CD14-positive monocyte (primary cell): ENCODE measurements at regions not wholly inside any gene's neighbourhood (a gene's known extent, or its start where the extent isn't known, plus 50 kb on each side); places are given as distances from the start of the nearest gene placed in this dataset.

Experiments
- DNase-seq, 3 donors: peaks; one replicate each; pipeline ENCODE4 v3.0.0-alpha.2; 2011 to 2022
- H2AFZ ChIP-seq: 2 replicates; pipeline ENCODE4 v1.6.0; 2012; ENCODE audit warnings: mild to moderate bottlenecking, low read depth, low read length, inconsistent platforms; ENCODE audit not compliant: insufficient read depth, poor library complexity, severe bottlenecking
- H3K27ac ChIP-seq, 2 donors: 1 replicate in 1 of 2; 2 replicates in 1 of 2; pipeline ENCODE4 v1.5.1; 2012 to 2013; ENCODE audit warnings: low read length in 2 of 2, control low read depth in 1 of 2, inconsistent platforms in 1 of 2, low read depth in 1 of 2, mild to moderate bottlenecking in 1 of 2
- H3K27me3 ChIP-seq, 2 donors: one replicate each; pipeline versions ENCODE4 v1.6.0 to v1.6.1; 2011 to 2013; ENCODE audit warnings: low read length in 2 of 2; ENCODE audit not compliant: control insufficient read depth in 2 of 2, insufficient read depth in 2 of 2
- H3K36me3 ChIP-seq, 2 donors: replicated peaks in 1 of 2; 1 replicate in 1 of 2; 2 replicates in 1 of 2; pipeline versions ENCODE4 v1.5.1 to v1.6.1; 2012 to 2013; ENCODE audit warnings: low read length in 2 of 2, control low read depth in 1 of 2, inconsistent platforms in 1 of 2, mild to moderate bottlenecking in 1 of 2; ENCODE audit not compliant: insufficient read depth in 2 of 2, control insufficient read depth in 1 of 2
- H3K4me1 ChIP-seq, 2 donors: 1 replicate in 1 of 2; 2 replicates in 1 of 2; pipeline versions ENCODE4 v1.5.1 to v1.6.1; 2012 to 2013; ENCODE audit warnings: low read length in 2 of 2, control low read depth in 1 of 2, inconsistent platforms in 1 of 2, mild to moderate bottlenecking in 1 of 2, moderate library complexity in 1 of 2; ENCODE audit not compliant: insufficient read depth in 2 of 2, control insufficient read depth in 1 of 2
- H3K4me2 ChIP-seq: replicated peaks from 2 replicates; pipeline ENCODE3; 2012; ENCODE audit warnings: low read length, moderate library complexity, mild to moderate bottlenecking; ENCODE audit not compliant: poor library complexity, severe bottlenecking; ENCODE audit errors: extremely low read depth
- H3K4me3 ChIP-seq, 3 experiments: fragments of 200-600 bp in 1 of 3; sonication (generic) in 1 of 3; replicated peaks in 1 of 3; 1 replicate in 2 of 3; 2 replicates in 1 of 3; pipeline ENCODE4 v1.5.1; 2011 to 2013; ENCODE audit warnings: low read length in 3 of 3, mild to moderate bottlenecking in 3 of 3, control low read depth in 2 of 3, low read depth in 2 of 3, inconsistent platforms in 1 of 3, moderate library complexity in 1 of 3
- H3K79me2 ChIP-seq: 2 replicates; pipeline ENCODE4 v1.6.0; 2012; ENCODE audit warnings: mild to moderate bottlenecking, control low read depth, inconsistent platforms, low read length, moderate library complexity; ENCODE audit not compliant: insufficient read depth
- H3K9ac ChIP-seq: 2 replicates; pipeline ENCODE4 v1.6.0; 2017; ENCODE audit warnings: low read length, mild to moderate bottlenecking; ENCODE audit not compliant: insufficient read depth, poor library complexity, severe bottlenecking
- H3K9me3 ChIP-seq, 2 donors: replicated peaks in 1 of 2; 1 replicate in 1 of 2; 2 replicates in 1 of 2; pipeline versions ENCODE4 v1.5.1 to v1.6.1; 2012 to 2013; ENCODE audit warnings: low read length in 2 of 2, control low read depth in 1 of 2; ENCODE audit not compliant: control insufficient read depth in 1 of 2, insufficient read depth in 1 of 2
- H4K20me1 ChIP-seq: 2 replicates; pipeline ENCODE4 v1.6.0; 2012; ENCODE audit warnings: mild to moderate bottlenecking, low read length, control low read depth, moderate library complexity; ENCODE audit not compliant: insufficient read depth
- H3K27ac Mint-ChIP-seq, 7 donors: one replicate each; pipeline ENCODE4 v1.8.0; 2020; ENCODE audit warnings: mild to moderate bottlenecking in 7 of 7, mixed read lengths in 7 of 7, moderate library complexity in 6 of 7, inconsistent platforms in 2 of 7
- H3K27me3 Mint-ChIP-seq, 3 donors: one replicate each; pipeline ENCODE4 v1.8.0; 2021 to 2022; ENCODE audit warnings: low read depth in 3 of 3, mild to moderate bottlenecking in 3 of 3, mixed read lengths in 3 of 3, moderate library complexity in 3 of 3, inconsistent platforms in 1 of 3
- H3K36me3 Mint-ChIP-seq, 2 donors: one replicate each; pipeline ENCODE4 v1.8.0; 2020; ENCODE audit warnings: mixed read lengths in 2 of 2, inconsistent platforms in 1 of 2, mild to moderate bottlenecking in 1 of 2
- H3K4me1 Mint-ChIP-seq: one replicate; pipeline ENCODE4 v1.8.0; 2020; ENCODE audit warnings: mild to moderate bottlenecking, mixed read lengths
- H3K4me3 Mint-ChIP-seq, 2 donors: one replicate each; pipeline ENCODE4 v1.8.0; 2020; ENCODE audit warnings: mild to moderate bottlenecking in 2 of 2, mixed read lengths in 2 of 2, moderate library complexity in 1 of 2
- H3K9me3 Mint-ChIP-seq, 7 donors: one replicate each; pipeline ENCODE4 v1.8.0; 2020 to 2022; ENCODE audit warnings: mixed read lengths in 7 of 7, mild to moderate bottlenecking in 6 of 7, moderate library complexity in 6 of 7, inconsistent platforms in 2 of 7
- WGBS: methylation state at CpG from one replicate; pipeline ENCODE4 v1.1.5; 2013; ENCODE audit warnings: missing lambda C conversion rate; ENCODE audit not compliant: insufficient coverage; 5-methylcytosine and 5-hydroxymethylcytosine counted together
- intact Hi-C, 2 donors: fragments of 100-400 bp; cut with micrococcal nuclease; formaldehyde crosslinking; loops; one replicate each; pipeline versions ENCODE4 v1.15.0 to v1.15.1; 2023
- TF ChIP-seq, protein P1 (sequence below): fragments of 200-600 bp; IDR thresholded peaks from one replicate; pipeline ENCODE4 v1.8.0; 2022; ENCODE audit warnings: antibody characterized with exemption, mild to moderate bottlenecking

DNA sequence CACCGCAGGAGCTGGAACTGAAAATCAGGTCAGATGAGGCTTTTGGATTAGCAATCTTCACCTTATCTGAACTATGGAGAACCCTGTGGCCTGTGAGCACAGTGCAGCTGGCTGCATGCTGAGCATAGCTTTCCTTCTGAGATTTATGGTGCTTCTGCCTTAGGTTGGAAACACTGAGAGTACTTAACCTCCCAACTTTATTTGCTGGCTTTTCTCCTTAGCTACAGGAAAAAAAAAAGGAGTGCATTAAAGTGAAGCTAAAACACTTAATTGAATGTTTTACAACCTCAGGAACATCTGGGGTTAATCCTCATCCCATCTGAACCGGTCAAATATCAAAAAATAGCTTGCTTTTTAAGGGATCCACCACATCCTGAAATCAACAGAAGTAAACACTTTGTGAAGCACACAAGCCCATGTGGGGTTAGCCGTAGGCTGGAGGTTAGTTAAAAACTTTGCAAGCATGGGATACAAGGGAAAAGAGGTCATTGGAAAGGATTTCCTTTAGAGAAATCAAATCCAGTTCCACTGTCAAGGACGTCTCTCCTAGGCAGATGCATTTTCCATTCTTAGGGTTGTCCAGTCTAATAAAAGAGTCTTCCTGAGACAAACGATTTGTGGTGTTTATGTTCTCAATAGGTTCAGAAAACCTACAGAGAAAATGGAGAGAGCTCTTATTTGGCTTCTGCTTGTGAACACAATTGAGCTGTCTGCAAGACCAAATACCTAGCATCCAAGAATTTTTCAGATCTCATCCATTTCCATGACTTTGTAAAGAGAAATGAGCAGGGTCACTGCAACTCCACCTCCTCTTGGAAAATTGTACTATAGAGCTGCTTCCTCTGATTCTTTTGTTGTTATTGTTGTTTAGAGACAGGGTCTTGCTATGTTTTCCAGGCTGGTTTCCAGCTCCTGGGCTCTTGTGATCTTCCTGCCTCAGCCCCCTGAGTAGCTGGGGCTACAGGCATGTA lies 470.4 kb upstream of the IGFBP3 start:
- no peak for DNase-seq
- Histone ChIP-seq H3K4me2 (no peak overlapping the region), H3K79me2 (no peaks in the 10 kb centered on the region), H3K9me3 (peaks cover 7 to 12% of the 10 kb centered on the region in 2 donors), H3K4me1 (no peaks in the 10 kb centered on the region), H3K9ac (no peak overlapping the region), H3K4me3 (no peak overlapping the region), H2AFZ (no peak overlapping the region), H4K20me1 (no peaks in the 10 kb centered on the region), H3K27ac (no peak overlapping the region), H3K36me3 (no peaks in the 10 kb centered on the region), H3K27me3 (no peaks in the 10 kb centered on the region)
- TF ChIP-seq, protein P1, sequence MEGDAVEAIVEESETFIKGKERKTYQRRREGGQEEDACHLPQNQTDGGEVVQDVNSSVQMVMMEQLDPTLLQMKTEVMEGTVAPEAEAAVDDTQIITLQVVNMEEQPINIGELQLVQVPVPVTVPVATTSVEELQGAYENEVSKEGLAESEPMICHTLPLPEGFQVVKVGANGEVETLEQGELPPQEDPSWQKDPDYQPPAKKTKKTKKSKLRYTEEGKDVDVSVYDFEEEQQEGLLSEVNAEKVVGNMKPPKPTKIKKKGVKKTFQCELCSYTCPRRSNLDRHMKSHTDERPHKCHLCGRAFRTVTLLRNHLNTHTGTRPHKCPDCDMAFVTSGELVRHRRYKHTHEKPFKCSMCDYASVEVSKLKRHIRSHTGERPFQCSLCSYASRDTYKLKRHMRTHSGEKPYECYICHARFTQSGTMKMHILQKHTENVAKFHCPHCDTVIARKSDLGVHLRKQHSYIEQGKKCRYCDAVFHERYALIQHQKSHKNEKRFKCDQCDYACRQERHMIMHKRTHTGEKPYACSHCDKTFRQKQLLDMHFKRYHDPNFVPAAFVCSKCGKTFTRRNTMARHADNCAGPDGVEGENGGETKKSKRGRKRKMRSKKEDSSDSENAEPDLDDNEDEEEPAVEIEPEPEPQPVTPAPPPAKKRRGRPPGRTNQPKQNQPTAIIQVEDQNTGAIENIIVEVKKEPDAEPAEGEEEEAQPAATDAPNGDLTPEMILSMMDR = no peak
- peaks cover 0 to 2% (median 0%) of the 10 kb centered on the region in 3 donors for H3K27me3 Mint-ChIP-seq
- H3K36me3 Mint-ChIP-seq = no peaks in the 10 kb centered on the region
- WGBS = 90% methylated on average over 2 of the region's 5 CpGs
- no peak overlapping the region for H3K27ac Mint-ChIP-seq
- intact Hi-C loops = no loop called here
- no peaks in the 10 kb centered on the region for H3K4me1 Mint-ChIP-seq
- H3K4me3 Mint-ChIP-seq = no peak overlapping the region
- H3K9me3 Mint-ChIP-seq = peaks cover 0 to 17% (median 4%) of the 10 kb centered on the region in 7 donors

DNA sequence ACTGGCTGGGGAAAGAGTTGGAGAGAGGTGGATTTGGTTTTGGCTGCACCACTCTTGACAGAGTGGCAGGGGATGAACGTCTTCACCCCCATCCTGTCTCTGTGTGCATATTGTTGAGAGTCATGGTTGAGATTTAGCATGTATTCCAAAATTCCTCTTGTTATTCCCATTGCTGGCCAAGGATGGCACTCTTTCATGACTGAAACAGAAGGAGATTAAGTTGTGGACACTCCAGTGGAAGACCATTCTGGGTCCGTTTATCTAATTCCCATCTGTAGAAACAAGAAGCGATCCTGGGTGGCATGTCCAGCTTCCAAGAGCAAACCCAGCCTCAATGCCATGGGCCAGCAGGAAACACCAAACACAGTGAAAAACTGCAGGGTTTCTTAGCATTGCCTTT lies 469.0 kb upstream of the IGFBP3 start:
- DNase-seq = no peak
- Mint-ChIP-seq H3K9me3 (peaks cover 0 to 17% (median 4%) of the 10 kb centered on the region in 7 donors), H3K36me3 (no peaks in the 10 kb centered on the region), H3K4me1 (no peaks in the 10 kb centered on the region), H3K27me3 (peaks cover 0 to 2% (median 0%) of the 10 kb centered on the region in 3 donors), H3K27ac (no peak overlapping the region), H3K4me3 (no peak overlapping the region)
- TF ChIP-seq, protein P1 = no peak
- Histone ChIP-seq H3K4me2 (no peak overlapping the region), H3K4me1 (no peaks in the 10 kb centered on the region), H3K27me3 (no peaks in the 10 kb centered on the region), H3K79me2 (no peaks in the 10 kb centered on the region), H3K9me3 (peaks cover 7 to 12% of the 10 kb centered on the region in 2 donors), H2AFZ (no peak overlapping the region), H3K4me3 (no peak overlapping the region), H3K36me3 (no peaks in the 10 kb centered on the region), H3K27ac (no peak overlapping the region), H3K9ac (no peak overlapping the region), H4K20me1 (no peaks in the 10 kb centered on the region)
- intact Hi-C loops = no loop called here
- 100% methylated on average over 1 of the region's 3 CpGs for WGBS
